Middle frontal gyrus (tissue), 1 donor: ENCODE measurements at regions not wholly inside any gene's neighbourhood (a gene's known extent, or its start where the extent isn't known, plus 50 kb on each side); places are given as distances from the start of the nearest gene placed in this dataset.
"Not testable (repeated sequence)": the region's sequence is repeated elsewhere in the genome, so short reads cannot be mapped to it uniquely, and the experiment has no call there.

ENCODE experiments used
- DNase-seq: peaks from one replicate; pipeline ENCODE4 v3.0.0-alpha.2; 2015; ENCODE audit warnings: low spot score; ENCODE audit errors: extremely low spot score

DNA sequence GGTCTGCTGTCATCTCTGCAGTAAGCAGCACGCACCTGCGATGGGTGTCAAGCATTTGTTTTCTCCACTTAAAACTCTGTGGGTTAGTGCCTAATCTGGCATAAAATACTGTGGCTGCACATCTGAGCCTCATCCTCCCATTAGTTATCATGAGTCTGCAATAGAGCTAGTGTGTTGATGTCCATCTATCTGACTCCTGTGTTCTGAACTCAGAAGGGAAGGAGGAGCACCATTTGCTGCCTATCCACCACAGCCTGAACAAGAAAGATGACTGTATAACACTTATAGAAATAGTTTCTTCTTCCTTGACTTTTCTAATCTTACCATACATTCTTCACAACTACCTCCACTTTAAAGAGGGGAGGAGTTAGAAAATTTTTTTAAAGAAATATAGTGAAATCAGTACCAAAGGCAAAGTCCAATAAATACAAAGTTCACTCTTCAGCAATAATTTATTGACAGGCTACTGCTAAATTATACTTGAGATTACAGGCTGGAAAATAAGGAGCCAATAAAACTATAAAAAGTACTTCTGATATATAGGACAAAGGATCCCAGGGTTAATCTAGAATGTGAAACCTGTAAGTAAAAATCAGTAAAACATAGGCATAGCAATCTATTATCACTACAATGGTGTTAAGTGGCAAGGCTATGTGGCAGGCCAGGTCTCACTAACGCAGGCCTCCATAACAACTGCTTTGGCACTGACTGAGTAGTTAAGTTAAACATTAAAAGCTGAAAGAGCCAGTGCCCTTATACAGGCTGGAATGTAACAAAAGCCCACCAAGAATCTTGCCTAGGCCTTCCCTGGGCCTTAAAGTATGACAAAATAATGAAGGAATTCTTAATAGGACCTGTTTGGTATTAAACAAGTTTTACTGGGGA is 70.2 kb downstream of the LGALS9C start:
- DNase-seq: not testable (repeated sequence)

DNA sequence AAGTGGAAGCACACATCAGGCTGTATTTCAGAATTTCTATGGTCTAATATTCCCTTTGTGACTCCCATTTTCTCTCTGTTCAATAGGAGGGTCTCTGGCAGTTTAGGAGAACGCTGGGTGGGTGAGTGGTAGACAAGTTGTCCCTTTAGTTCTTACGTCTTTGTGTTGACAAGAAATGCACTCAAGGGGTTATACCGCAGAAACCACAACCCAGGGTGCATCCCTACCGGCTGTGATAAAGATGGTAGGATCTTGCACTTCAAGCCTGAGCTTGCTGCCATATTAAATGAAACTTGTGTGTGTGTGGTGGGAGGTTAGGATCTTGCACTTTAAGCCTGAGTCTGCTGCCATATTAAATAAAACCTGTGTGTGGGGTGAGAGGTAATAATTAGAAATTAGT is 80.5 kb downstream of the LGALS9C start:
- DNase-seq: not testable (repeated sequence)

DNA sequence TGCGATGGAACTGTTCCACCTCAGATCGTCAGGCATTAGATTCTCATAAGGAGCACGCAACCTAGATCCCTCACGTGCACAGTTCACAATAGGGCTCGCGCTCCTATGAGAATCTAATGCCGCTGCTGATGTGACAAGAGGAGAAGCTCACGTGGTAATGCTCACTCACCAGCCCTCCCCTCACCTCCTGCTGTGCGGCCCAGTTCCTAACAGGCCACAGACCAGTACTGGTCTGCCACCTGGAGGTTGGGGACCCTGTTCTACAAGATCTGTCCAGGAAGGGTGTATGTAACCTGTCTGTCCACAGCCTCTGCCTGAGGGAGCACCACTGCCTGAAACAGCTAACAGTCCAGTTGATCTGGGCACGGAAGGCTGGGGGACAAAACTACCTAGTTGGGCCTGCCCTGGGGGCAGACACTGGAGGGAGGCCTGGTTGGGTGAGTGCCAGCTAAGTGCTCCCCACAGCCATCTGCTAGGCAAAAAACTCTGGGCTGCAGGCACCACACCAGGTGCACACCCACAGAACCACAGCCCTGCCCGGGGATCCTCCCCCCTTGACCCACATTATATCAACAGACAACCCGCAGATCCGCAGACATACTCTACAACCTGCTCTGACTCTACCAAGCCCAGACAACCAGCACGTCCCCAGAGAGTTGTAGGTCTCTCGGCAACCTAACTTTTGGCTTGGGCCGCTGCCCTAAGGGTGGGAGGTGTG is 80.7 kb downstream of the TBC1D28 start:
- DNase-seq: not testable (repeated sequence)

DNA sequence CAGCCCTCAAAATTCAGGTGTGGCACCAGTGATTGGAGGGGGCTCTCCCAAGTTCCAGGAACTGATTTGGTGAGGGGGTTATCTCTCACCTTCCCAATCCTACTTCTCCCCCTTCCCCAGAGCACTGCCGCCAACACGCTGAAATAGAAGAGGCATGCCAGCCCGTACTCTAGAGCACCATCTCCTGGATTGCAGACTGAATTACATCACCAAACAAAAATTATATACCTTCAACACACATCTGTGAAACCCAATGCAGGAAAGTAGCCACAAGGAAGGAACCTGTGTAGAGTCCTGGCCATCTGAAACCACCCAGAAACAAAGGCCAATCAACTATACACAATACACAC is 80.1 kb downstream of the TBC1D28 start:
- peak; percentile 3 for DNase-seq

DNA sequence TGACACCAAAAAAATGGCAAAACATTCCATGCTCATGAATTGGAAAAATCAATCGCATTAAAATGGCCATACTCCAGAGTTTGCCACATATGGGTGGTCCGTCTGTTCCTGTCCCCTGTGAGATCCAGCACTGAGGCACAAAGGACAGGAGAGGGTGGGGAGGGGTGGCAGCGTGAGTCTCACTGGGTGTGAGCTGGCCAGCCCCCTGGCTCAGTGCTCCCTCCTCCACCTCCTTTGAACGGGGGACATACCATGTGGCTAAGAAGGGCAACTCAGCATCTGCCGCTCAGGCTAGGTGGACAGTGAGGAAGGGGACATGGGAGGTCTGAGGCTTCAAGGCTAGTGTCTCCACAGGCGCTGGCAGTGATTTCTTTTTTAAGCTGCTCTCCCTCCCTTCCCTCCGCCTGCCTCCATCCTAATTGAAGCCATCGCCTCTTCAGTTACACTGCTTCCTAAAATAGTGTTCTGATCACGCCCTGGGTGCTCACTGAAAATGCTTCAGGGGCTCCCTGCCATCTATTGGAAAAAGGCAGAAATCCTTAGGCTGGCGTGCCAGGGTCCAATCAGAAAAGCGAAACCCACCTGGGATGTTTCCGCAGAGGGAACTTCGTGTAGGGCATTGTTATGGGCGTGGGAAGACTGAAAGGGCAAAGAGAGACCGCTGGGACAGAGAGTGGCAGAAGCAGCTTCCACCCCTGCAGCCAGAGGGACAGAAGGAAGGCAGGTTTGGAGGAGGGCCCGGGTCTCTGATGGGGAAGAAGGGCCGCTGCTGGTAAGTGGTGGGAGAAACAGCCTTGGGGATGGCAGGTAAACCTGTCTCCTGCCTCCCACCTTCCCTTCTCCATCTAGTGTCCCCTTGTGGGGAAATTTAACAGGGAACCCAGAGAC is 75.8 kb downstream of the TBC1D28 start:
- peak; percentile 2 for DNase-seq

DNA sequence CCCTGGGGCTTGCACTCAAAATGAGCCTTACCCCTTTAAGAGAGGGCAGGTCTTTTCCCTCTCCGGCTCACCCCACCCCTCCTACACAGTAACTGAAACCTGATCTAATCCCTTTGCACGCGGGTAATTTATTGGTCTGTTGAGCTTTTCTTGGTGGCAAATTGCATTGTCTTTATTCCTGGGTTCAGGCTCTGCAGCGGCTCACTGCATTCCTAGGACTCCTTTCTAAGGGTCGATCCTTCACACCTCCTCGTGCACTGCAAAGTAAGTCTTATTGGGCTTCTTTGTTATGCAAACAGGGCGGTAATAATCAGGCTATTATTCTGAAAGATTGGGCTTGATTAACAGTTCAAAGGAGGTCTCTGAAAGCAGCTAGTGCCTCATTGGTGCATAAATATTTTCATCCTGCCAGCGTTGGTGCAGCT is 74.7 kb downstream of the TBC1D28 start:
- not testable (repeated sequence) for DNase-seq

DNA sequence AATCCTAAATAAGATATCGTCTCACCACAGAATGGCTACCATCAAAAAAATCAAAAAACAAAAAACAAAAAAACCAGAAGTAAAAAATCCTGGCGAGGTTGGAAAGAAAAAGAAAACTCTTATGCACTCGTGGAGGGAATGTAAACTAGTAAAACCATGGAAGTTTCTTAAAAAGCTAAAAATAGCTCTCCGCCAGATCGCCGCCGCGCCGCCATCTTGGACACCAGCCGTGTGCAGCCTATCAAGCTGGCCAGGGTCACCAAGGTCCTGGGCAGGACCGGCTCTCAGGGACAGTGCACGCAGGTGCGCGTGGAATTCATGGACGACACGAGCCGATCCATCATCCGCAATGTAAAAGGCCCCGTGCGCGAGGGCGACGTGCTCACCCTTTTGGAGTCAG is 71.7 kb downstream of the TBC1D28 start:
- not testable (repeated sequence) for DNase-seq

DNA sequence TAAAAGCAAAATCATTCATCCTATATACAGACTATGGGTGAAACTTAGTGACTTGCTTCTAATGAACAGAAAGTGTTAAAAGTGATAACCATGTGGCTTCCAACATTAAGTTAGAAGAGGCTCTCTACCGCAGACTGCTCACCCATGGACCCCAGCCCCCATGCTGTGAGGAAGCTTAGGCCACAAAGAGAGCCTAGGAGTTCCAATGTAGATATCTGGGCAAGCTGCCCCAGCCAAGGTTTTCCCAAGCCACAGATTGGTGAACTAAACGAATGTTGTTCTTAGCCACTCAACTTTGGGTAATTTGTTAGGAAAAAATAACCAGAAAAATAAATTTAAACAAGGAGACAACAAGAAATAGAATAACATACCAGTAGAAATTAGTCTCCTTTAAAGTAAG is 70.1 kb downstream of the TBC1D28 start:
- not testable (repeated sequence) for DNase-seq
